GM18505 (cell line): ENCODE measurements at regions not wholly inside any gene's neighbourhood (a gene's known extent, or its start where the extent isn't known, plus 50 kb on each side); places are given as distances from the start of the nearest gene placed in this dataset.

ENCODE experiments used
- ATAC-seq: cut with Tn5 transposase; IDR thresholded peaks from one replicate; pipeline ENCODE4 v1.9.1; 2021; ENCODE audit not compliant: unreplicated experiment
- POLR2A ChIP-seq: IDR thresholded peaks from 4 replicates; pipeline ENCODE4 v1.6.1; 2011; ENCODE audit warnings: borderline replicate concordance; ENCODE audit not compliant: insufficient read depth, insufficient read length; ENCODE audit errors: extremely low read depth

- ATAC-seq: no peak
- TF ChIP-seq POLR2A: no peak
Observed at GRCh38 chr18:67613731-67614130, 97.2 kb upstream of the DSEL start.

- no peak for ATAC-seq
- no peak for TF ChIP-seq POLR2A
Observed at GRCh38 chr18:67612281-67612680, 95.8 kb upstream of the DSEL start.

- TF ChIP-seq POLR2A: no peak
- no peak for ATAC-seq
Observed at GRCh38 chr18:67608615-67609273, 92.2 kb upstream of the DSEL start.

- no peak for ATAC-seq
- no peak for TF ChIP-seq POLR2A
Observed at GRCh38 chr18:67608191-67608590, 91.7 kb upstream of the DSEL start.

GRCh38 chr18:67600181-67601180 lies 84.0 kb upstream of the DSEL start:
- TF ChIP-seq POLR2A: no peak
- ATAC-seq: no peak

GRCh38 chr18:67599277-67599676 lies 82.8 kb upstream of the DSEL start:
- no peak for TF ChIP-seq POLR2A
- no peak for ATAC-seq

GRCh38 chr18:67597759-67598158 lies 81.2 kb upstream of the DSEL start:
- TF ChIP-seq POLR2A: no peak
- no peak for ATAC-seq

GRCh38 chr18:67596003-67596402 lies 79.5 kb upstream of the DSEL start:
- TF ChIP-seq POLR2A: no peak
- no peak for ATAC-seq

- ATAC-seq: no peak
- TF ChIP-seq POLR2A: no peak
Observed at GRCh38 chr18:67590571-67591141, 74.1 kb upstream of the DSEL start.

GRCh38 chr18:67589325-67589724 lies 72.8 kb upstream of the DSEL start:
- ATAC-seq: no peak
- TF ChIP-seq POLR2A: no peak

GRCh38 chr18:67586101-67586500 lies 69.6 kb upstream of the DSEL start:
- no peak for ATAC-seq
- TF ChIP-seq POLR2A: no peak

- no peak for ATAC-seq
- TF ChIP-seq POLR2A: no peak
Observed at GRCh38 chr18:67583621-67584020, 67.1 kb upstream of the DSEL start.

GRCh38 chr18:67582488-67582887 lies 66.0 kb upstream of the DSEL start:
- no peak for ATAC-seq
- no peak for TF ChIP-seq POLR2A
